Cardiac fibroblast (primary cell): ENCODE measurements at regions not wholly inside any gene's neighbourhood (a gene's known extent, or its start where the extent isn't known, plus 50 kb on each side); places are given as distances from the start of the nearest gene placed in this dataset.

Source experiments
- DNase-seq, 2 donors: peaks; one replicate each; pipeline versions ENCODE4 v3.0.0 to v3.0.0-alpha.2; 2010; ENCODE audit warnings: low read depth in 2 of 2
- H3K4me3 ChIP-seq, 2 donors: replicated peaks in 1 of 2; 1 replicate in 1 of 2; 2 replicates in 1 of 2; pipeline ENCODE4 v1.5.1; 2011; ENCODE audit warnings: low read depth in 2 of 2, low read length in 2 of 2, mild to moderate bottlenecking in 2 of 2, moderate library complexity in 1 of 2
- CTCF ChIP-seq: IDR thresholded peaks from one replicate; pipeline ENCODE4 v1.5.1; 2011; ENCODE audit warnings: low read depth, mild to moderate bottlenecking, low read length, inconsistent platforms

- DNase-seq = peak; percentile 86
- H3K4me3 ChIP-seq = no peak overlapping the region
- peak; percentile 86 for TF ChIP-seq CTCF
These were observed 91.6 kb downstream of the TMX3 start for GRCh38 chr18:68623342-68623741.

- no peak for TF ChIP-seq CTCF
- DNase-seq = no peak
- no peak overlapping the region for H3K4me3 ChIP-seq
These were observed 103.6 kb downstream of the TMX3 start for GRCh38 chr18:68611311-68611710.

GRCh38 chr18:68608851-68609490, 105.9 kb downstream of the TMX3 start:
- TF ChIP-seq CTCF = no peak
- DNase-seq = no peak
- no peak overlapping the region for H3K4me3 ChIP-seq

- H3K4me3 ChIP-seq = no peak overlapping the region
- no peak for TF ChIP-seq CTCF
- DNase-seq = no peak
These were observed 107.1 kb downstream of the TMX3 start for GRCh38 chr18:68607852-68608251.

DNA sequence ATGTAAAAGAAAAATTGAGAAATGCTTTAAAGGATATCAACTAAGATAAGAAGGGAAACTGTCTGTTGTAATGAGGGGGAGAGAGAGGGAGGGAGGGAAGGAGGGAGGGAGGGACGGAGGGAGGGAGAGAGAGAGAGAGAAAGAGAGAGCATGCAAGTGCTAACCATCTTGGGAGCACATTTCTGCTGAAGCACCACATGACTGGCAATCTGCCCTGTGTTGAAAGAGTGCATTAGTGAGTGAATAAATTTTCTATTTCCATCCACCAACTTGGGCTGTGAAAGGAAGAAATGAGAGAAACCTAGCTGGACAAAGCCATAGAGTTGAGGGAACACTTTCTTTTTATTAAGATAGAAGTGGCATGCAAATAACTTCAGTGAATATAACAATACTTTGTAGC, 110.7 kb downstream of the TMX3 start:
- peak in 1 of 2 donors; percentile 41 for DNase-seq
- no peak overlapping the region for H3K4me3 ChIP-seq
- no peak for TF ChIP-seq CTCF

DNA sequence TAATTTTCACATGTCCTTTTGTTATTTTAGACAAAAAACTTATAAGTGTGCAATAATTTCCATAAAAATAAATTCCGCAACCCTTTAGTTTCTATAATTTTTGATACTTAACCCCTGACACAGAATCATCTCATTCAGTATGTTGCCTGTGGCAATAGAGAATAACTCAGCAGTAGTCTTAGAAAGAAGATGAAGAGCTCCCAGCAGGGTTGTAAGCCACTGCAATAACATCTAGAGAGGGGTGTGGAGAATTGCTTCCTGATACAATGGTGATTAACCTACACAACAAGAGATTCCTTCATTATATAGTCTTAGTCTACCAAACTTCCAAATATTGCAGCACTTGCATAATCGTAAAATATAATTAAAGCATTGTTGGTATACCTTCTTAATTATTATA, 118.9 kb downstream of the TMX3 start:
- no peak for TF ChIP-seq CTCF
- H3K4me3 ChIP-seq = no peak overlapping the region

GRCh38 chr18:68588169-68588568, 126.7 kb downstream of the TMX3 start:
- H3K4me3 ChIP-seq = no peak overlapping the region
- no peak for DNase-seq
- no peak for TF ChIP-seq CTCF

More for the DNA sequence above, 118.9 kb downstream of the TMX3 start:
- no peak for DNase-seq
